Mesendoderm (in vitro differentiated cells): ENCODE measurements at regions not wholly inside any gene's neighbourhood (a gene's known extent, or its start where the extent isn't known, plus 50 kb on each side); places are given as distances from the start of the nearest gene placed in this dataset.

Experiments used
- DNase-seq: peaks from one replicate; pipeline ENCODE4 v3.0.0; 2013
- H2AK5ac ChIP-seq: 2 replicates; pipeline ENCODE4 v1.6.1; 2013; ENCODE audit warnings: low read length, inconsistent platforms
- H2BK120ac ChIP-seq: 2 replicates; pipeline ENCODE4 v1.6.1; 2013; ENCODE audit warnings: low read depth, mild to moderate bottlenecking, low read length, moderate library complexity, mixed read lengths
- H2BK15ac ChIP-seq: replicated peaks from 2 replicates; pipeline ENCODE4 v1.6.1; 2013; ENCODE audit warnings: low read depth, mild to moderate bottlenecking, moderate library complexity
- H2BK5ac ChIP-seq: 2 replicates; pipeline ENCODE4 v1.6.1; 2013; ENCODE audit warnings: low read length, inconsistent platforms
- H3K18ac ChIP-seq: 2 replicates; pipeline ENCODE4 v1.6.1; 2013; ENCODE audit warnings: mild to moderate bottlenecking, low read length, mixed read lengths
- H3K23ac ChIP-seq: one replicate; pipeline ENCODE4 v1.6.1; 2013; ENCODE audit warnings: low read length
- H3K27ac ChIP-seq: 2 replicates; pipeline ENCODE4 v1.5.1; 2013; ENCODE audit warnings: low read depth, mild to moderate bottlenecking, inconsistent platforms, low read length, moderate library complexity
- H3K27me3 ChIP-seq: 2 replicates; pipeline ENCODE4 v1.6.1; 2013; ENCODE audit warnings: low read length, control low read depth, mild to moderate bottlenecking, inconsistent platforms; ENCODE audit not compliant: insufficient read depth, poor library complexity
- H3K36me3 ChIP-seq: 2 replicates; pipeline ENCODE4 v1.6.1; 2013; ENCODE audit warnings: low read length, inconsistent platforms; ENCODE audit not compliant: control insufficient read depth, insufficient read depth
- H3K4ac ChIP-seq: one replicate; pipeline ENCODE4 v1.6.1; 2013; ENCODE audit warnings: low read depth, mild to moderate bottlenecking, low read length, moderate library complexity
- H3K4me1 ChIP-seq: 2 replicates; pipeline ENCODE4 v1.6.1; 2013; ENCODE audit warnings: low read depth, low read length, inconsistent platforms; ENCODE audit not compliant: control insufficient read depth
- H3K4me2 ChIP-seq: 2 replicates; pipeline ENCODE4 v1.6.1; 2013; ENCODE audit warnings: low read length
- H3K4me3 ChIP-seq: 2 replicates; pipeline ENCODE4 v1.5.1; 2013; ENCODE audit warnings: mild to moderate bottlenecking, low read length
- H3K56ac ChIP-seq: one replicate; pipeline ENCODE4 v1.6.1; 2013; ENCODE audit warnings: low read length
- H3K79me1 ChIP-seq: 2 replicates; pipeline ENCODE4 v1.6.1; 2013; ENCODE audit warnings: low read length, inconsistent platforms
- H3K79me2 ChIP-seq: 2 replicates; pipeline ENCODE4 v1.6.1; 2013; ENCODE audit warnings: mild to moderate bottlenecking, low read length; ENCODE audit not compliant: control insufficient read depth, insufficient read depth
- H3K9ac ChIP-seq: 2 replicates; pipeline ENCODE4 v1.6.1; 2013; ENCODE audit warnings: low read length, inconsistent platforms
- H4K5ac ChIP-seq: one replicate; pipeline ENCODE4 v1.6.1; 2013; ENCODE audit warnings: low read length
- H4K8ac ChIP-seq: one replicate; pipeline ENCODE4 v1.6.1; 2013; ENCODE audit warnings: low read depth, mild to moderate bottlenecking, control low read depth, low read length, moderate library complexity
- WGBS: extraction: QIAGEN DNeasy Blood & Tissue Kit; methylation state at CpG from one replicate; pipeline ENCODE4 v1.1.7; 2013; ENCODE audit warnings: low lambda C conversion rate, missing lambda C conversion rate; ENCODE audit not compliant: insufficient coverage; ENCODE audit errors: extremely low coverage; 5-methylcytosine and 5-hydroxymethylcytosine counted together

DNA sequence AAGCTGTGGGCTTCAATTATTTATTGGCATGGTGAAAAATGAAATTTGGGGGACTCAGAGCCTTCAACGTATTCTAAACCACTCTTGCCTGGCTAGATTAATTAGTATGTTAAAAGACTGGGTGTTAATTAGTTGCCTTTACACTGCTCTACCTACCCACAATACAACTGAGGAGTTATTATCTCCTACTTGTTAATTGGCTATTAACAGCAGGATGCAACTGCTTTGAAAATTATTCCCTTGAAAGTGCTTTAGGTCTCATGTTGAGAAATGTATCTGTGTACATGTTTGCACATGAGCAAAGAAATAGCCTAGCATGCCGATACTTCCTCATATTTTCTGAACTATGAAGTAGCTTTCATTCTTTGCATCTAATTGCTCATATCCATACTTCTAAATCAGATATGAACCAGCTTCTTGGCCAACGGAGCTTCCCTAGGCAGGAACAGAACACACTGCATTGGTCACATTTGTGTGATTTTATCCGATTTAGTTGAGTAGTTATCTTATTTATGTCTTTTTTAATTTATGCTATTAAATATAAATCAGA, 155.8 kb downstream of the GPAM start:
- H3K9ac ChIP-seq, result no peak overlapping the region
- H2AK5ac ChIP-seq, result no peak overlapping the region
- H3K18ac ChIP-seq, result no peak overlapping the region
- no peak overlapping the region for H2BK120ac ChIP-seq
- H3K56ac ChIP-seq, result no peak overlapping the region
- H3K23ac ChIP-seq, result no peak overlapping the region
- no CpG with 5 or more reads among the region's 4 CpGs for WGBS
- no peak overlapping the region for H3K4ac ChIP-seq
- H3K79me1 ChIP-seq, result no peaks in the 10 kb centered on the region
- H3K4me1 ChIP-seq, result peaks cover 1% of the 10 kb centered on the region
- H2BK5ac ChIP-seq, result no peak overlapping the region
- H3K4me3 ChIP-seq, result no peak overlapping the region
- no peaks in the 10 kb centered on the region for H3K36me3 ChIP-seq
- H3K79me2 ChIP-seq, result no peaks in the 10 kb centered on the region
- no peak overlapping the region for H4K5ac ChIP-seq
- no peak overlapping the region for H3K27ac ChIP-seq
- no peak overlapping the region for H3K4me2 ChIP-seq
- H4K8ac ChIP-seq, result no peak overlapping the region
- H2BK15ac ChIP-seq, result no peak overlapping the region
- no peak for DNase-seq
- H3K27me3 ChIP-seq, result no peaks in the 10 kb centered on the region

DNA sequence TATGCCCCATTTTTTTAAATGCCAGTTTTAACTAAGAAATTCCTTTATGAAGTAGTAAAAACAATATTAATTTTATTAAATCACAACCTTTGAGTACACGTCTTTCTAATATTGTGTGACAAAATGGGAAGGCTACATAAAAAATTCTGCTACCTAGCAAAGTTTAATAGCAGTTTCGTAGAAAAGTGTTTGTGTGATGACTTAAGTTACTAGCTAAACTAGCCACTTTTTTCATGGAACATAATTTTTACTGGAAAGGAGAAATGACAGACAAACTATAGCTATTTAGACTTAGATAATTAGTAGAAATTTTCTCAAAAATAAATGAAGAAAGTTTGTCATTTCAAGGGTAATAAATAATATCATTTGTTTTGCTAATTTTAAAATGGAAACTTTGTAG, 153.1 kb downstream of the GPAM start:
- Histone ChIP-seq H3K56ac (no peak overlapping the region), H3K4me1 (peaks cover 1% of the 10 kb centered on the region), H3K36me3 (no peaks in the 10 kb centered on the region), H3K4me2 (no peak overlapping the region), H4K8ac (no peak overlapping the region), H4K5ac (no peak overlapping the region), H3K4me3 (no peak overlapping the region), H2BK15ac (no peak overlapping the region), H2AK5ac (no peak overlapping the region), H3K18ac (no peak overlapping the region), H3K27ac (no peak overlapping the region), H3K27me3 (no peaks in the 10 kb centered on the region), H3K9ac (no peak overlapping the region), H2BK5ac (no peak overlapping the region), H2BK120ac (no peak overlapping the region), H3K4ac (no peak overlapping the region), H3K23ac (no peak overlapping the region), H3K79me2 (no peaks in the 10 kb centered on the region), H3K79me1 (no peaks in the 10 kb centered on the region)
- WGBS, result no CpG with 5 or more reads among the region's 2 CpGs
- DNase-seq, result no peak

DNA sequence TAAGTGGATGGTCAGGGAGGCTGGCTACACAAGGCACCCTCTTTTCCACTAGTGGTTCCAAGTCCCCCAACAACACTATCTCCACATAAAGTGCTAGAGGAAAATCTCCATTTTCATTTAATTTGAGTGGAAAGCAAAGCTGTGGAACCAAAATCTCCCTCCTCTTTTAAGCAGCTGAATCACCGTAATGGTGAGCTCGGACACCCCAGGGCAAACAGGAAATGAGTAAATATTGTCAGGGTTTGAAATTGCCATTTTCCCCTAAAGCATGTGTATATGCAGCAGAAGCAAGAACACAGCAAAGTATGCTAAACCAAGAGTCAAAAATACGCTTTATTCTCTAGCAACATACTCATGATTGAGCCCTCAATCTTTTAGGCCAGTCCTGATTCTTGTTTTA, 143.7 kb downstream of the GPAM start:
- no CpG with 5 or more reads among the region's 3 CpGs for WGBS
- Histone ChIP-seq H4K5ac (no peak overlapping the region), H3K4ac (no peak overlapping the region), H3K4me1 (no peaks in the 10 kb centered on the region), H3K27ac (no peak overlapping the region), H3K23ac (no peak overlapping the region), H2BK5ac (no peak overlapping the region), H2AK5ac (no peak overlapping the region), H3K27me3 (no peaks in the 10 kb centered on the region), H3K36me3 (no peaks in the 10 kb centered on the region), H3K79me2 (no peaks in the 10 kb centered on the region), H3K9ac (no peak overlapping the region), H3K4me3 (no peak overlapping the region), H2BK15ac (no peak overlapping the region), H4K8ac (no peak overlapping the region), H3K4me2 (no peak overlapping the region), H2BK120ac (no peak overlapping the region), H3K79me1 (no peaks in the 10 kb centered on the region), H3K56ac (no peak overlapping the region), H3K18ac (no peak overlapping the region)
- no peak for DNase-seq

DNA sequence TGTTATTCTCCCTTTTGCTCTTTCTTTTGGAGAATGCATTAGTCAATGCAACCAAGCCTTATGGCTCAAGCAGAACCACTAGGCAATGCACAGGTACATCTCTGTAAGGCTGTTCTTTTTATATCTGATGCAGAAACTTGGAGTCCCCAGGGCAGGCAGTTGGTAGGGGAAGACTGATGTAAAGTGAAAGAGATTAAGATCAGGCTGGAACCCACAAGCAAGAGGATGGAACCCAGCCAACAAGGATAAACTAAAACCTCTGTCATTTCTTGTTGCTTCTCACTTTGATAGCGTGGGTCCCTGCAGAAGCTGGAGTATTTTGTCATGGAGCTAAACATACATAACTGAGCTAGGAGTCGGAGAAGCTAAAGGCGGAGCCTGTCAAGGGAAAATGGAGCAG, 142.9 kb downstream of the GPAM start:
- H3K18ac ChIP-seq, result no peak overlapping the region
- no peak overlapping the region for H3K4ac ChIP-seq
- H2BK15ac ChIP-seq, result no peak overlapping the region
- no peaks in the 10 kb centered on the region for H3K4me1 ChIP-seq
- no peak overlapping the region for H4K5ac ChIP-seq
- H3K36me3 ChIP-seq, result no peaks in the 10 kb centered on the region
- WGBS, result no CpG with 5 or more reads among the region's 3 CpGs
- H2AK5ac ChIP-seq, result no peak overlapping the region
- H3K79me2 ChIP-seq, result no peaks in the 10 kb centered on the region
- H4K8ac ChIP-seq, result no peak overlapping the region
- no peaks in the 10 kb centered on the region for H3K27me3 ChIP-seq
- H3K4me2 ChIP-seq, result no peak overlapping the region
- H3K56ac ChIP-seq, result no peak overlapping the region
- no peak overlapping the region for H3K9ac ChIP-seq
- no peak overlapping the region for H2BK5ac ChIP-seq
- H3K23ac ChIP-seq, result no peak overlapping the region
- no peak overlapping the region for H3K4me3 ChIP-seq
- no peak overlapping the region for H3K27ac ChIP-seq
- DNase-seq, result no peak
- no peaks in the 10 kb centered on the region for H3K79me1 ChIP-seq
- no peak overlapping the region for H2BK120ac ChIP-seq

DNA sequence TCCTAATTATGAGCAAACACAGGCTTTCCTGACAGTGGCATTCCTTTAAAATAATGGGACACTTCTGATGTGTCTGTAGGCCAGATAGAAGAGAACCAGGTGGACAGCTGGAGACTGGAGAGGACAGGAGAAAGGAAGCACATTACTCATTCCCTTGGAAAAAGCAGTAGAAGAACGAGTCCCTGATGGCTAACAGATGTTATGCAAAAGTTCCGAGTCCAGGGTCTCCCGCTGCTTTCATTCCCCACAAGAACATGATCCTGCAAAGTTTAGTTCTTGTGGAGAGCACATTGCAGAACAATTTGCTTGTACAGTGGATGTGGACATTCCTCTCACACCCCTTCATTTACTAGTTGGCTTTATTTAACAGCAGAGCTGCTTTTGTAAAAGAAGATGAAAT, 137.6 kb downstream of the GPAM start:
- no peak overlapping the region for H2BK120ac ChIP-seq
- H3K4ac ChIP-seq, result no peak overlapping the region
- no peaks in the 10 kb centered on the region for H3K36me3 ChIP-seq

DNA sequence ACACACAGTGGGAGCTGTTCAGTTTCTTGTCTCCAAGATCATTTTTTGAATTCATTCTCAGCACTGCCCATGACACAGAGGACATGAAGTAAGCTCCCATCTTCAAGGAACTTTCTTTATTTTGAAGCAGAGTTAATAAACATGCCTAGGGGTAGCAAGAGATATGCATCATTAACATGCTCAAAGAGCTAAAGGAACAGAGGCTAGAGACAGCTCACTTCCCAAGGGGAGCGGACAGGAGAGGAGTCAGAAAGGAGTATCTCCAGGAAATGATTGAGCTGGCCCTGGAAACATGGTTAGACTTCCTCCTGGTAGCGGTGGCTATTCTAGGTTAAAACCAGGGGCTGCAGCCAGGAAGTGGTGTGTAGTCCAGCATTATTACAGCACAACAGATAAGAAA, 135.9 kb downstream of the GPAM start:
- Histone ChIP-seq H3K4me3 (no peak overlapping the region), H4K5ac (no peak overlapping the region), H3K27me3 (no peaks in the 10 kb centered on the region), H3K4ac (no peak overlapping the region), H2BK15ac (no peak overlapping the region), H2BK120ac (no peak overlapping the region), H2AK5ac (no peak overlapping the region), H3K79me1 (no peaks in the 10 kb centered on the region), H2BK5ac (no peak overlapping the region), H3K36me3 (no peaks in the 10 kb centered on the region), H3K4me2 (no peak overlapping the region), H3K4me1 (no peaks in the 10 kb centered on the region), H3K9ac (no peak overlapping the region), H3K56ac (no peak overlapping the region), H3K23ac (no peak overlapping the region), H4K8ac (no peak overlapping the region), H3K79me2 (no peaks in the 10 kb centered on the region), H3K18ac (no peak overlapping the region), H3K27ac (no peak overlapping the region)
- no peak for DNase-seq
- WGBS, result no CpG with 5 or more reads among the region's 2 CpGs

More for the DNA sequence above, 137.6 kb downstream of the GPAM start:
- no peak overlapping the region for H4K5ac ChIP-seq
- DNase-seq, result no peak
- no peak overlapping the region for H3K27ac ChIP-seq
- H3K18ac ChIP-seq, result no peak overlapping the region
- no peaks in the 10 kb centered on the region for H3K4me1 ChIP-seq
- no peaks in the 10 kb centered on the region for H3K79me1 ChIP-seq
- H2BK15ac ChIP-seq, result no peak overlapping the region
- H3K56ac ChIP-seq, result no peak overlapping the region
- no CpG with 5 or more reads among the region's 3 CpGs for WGBS
- no peaks in the 10 kb centered on the region for H3K79me2 ChIP-seq
- no peaks in the 10 kb centered on the region for H3K27me3 ChIP-seq
- H3K4me3 ChIP-seq, result no peak overlapping the region
- no peak overlapping the region for H2BK5ac ChIP-seq
- H4K8ac ChIP-seq, result no peak overlapping the region
- no peak overlapping the region for H3K23ac ChIP-seq
- H3K4me2 ChIP-seq, result no peak overlapping the region
- no peak overlapping the region for H2AK5ac ChIP-seq
- H3K9ac ChIP-seq, result no peak overlapping the region
